ENCODE measurements at regions not wholly inside any gene's neighbourhood (a gene's known extent, or its start where the extent isn't known, plus 50 kb on each side); places are given as distances from the start of the nearest gene placed in this dataset.

- TF ChIP-seq ARID4A (CRISPR knock-in tag; IDR thresholded peaks at IDR 0.05; ENCODE audit: borderline replicate concordance) (no peak), ZFX (CRISPR knock-in tag; IDR thresholded peaks at IDR 0.05; ENCODE audit: low read depth) (no peak), ZNF292 (CRISPR knock-in tag; IDR thresholded peaks at IDR 0.05; ENCODE audit: borderline replicate concordance, low read depth) (no peak), ZNF652 (CRISPR knock-in tag; IDR thresholded peaks at IDR 0.05; ENCODE audit: borderline replicate concordance, low read depth) (no peak), IRF9 (CRISPR knock-in tag; IDR thresholded peaks at IDR 0.05; ENCODE audit: borderline replicate concordance) (no peak), SOX6 (IDR thresholded peaks at IDR 0.05) (no peak), SOX6 (CRISPR knock-in tag; IDR thresholded peaks at IDR 0.05) (no peak), U2AF2 (IDR thresholded peaks at IDR 0.05; ENCODE audit: low read depth, low read length) (no peak), SP1 (IDR thresholded peaks at IDR 0.05) (no peak), SP1 (CRISPR knock-in tag; IDR thresholded peaks at IDR 0.05) (no peak), ZNF879 (CRISPR knock-in tag; IDR thresholded peaks at IDR 0.05) (no peak), MAFG (CRISPR knock-in tag; IDR thresholded peaks at IDR 0.05) (no peak), DDIT3 (CRISPR knock-in tag; IDR thresholded peaks at IDR 0.05) (no peak)
Measured at GRCh38 chr15:27601239-27601960, 497.7 kb downstream of the OCA2 start (continued).

All from HepG2 (cell line).